BLaER1 treated with 17β-estradiol and CSF1 and Interleukin-3, amounts not matched to agents 10 nM and 100 nM (cell line): ENCODE measurements at regions not wholly inside any gene's neighbourhood (a gene's known extent, or its start where the extent isn't known, plus 50 kb on each side); places are given as distances from the start of the nearest gene placed in this dataset.

Experiments used
- H3K27ac ChIP-seq, 11 experiments: shearing (Covaris generic); formaldehyde crosslinking; 2 replicates each; pipeline ENCODE4 v1.8.1; 2022
- H3K27me3 ChIP-seq, 11 experiments: shearing (Covaris generic); formaldehyde crosslinking; 2 replicates each; pipeline ENCODE4 v1.8.1; 2022
- H3K36me3 ChIP-seq, 11 experiments: shearing (Covaris generic); formaldehyde crosslinking; 2 replicates each; pipeline ENCODE4 v1.8.1; 2022
- H3K4me1 ChIP-seq, 10 experiments: shearing (Covaris generic); formaldehyde crosslinking; 2 replicates each; pipeline ENCODE4 v1.8.1; 2022
- H3K4me2 ChIP-seq, 11 experiments: shearing (Covaris generic); formaldehyde crosslinking; 2 replicates each; pipeline ENCODE4 v1.8.1; 2022
- H3K4me3 ChIP-seq, 10 experiments: shearing (Covaris generic); formaldehyde crosslinking; 2 replicates each; pipeline ENCODE4 v1.8.1; 2022
- H3K9ac ChIP-seq, 11 experiments: shearing (Covaris generic); formaldehyde crosslinking; 2 replicates each; pipeline ENCODE4 v1.8.1; 2022
- H3K9me3 ChIP-seq, 11 experiments: shearing (Covaris generic); formaldehyde crosslinking; replicated peaks in 1 of 11; 2 replicates each; pipeline ENCODE4 v1.8.1; 2022
- H4K20me1 ChIP-seq, 11 experiments: shearing (Covaris generic); formaldehyde crosslinking; 2 replicates each; pipeline ENCODE4 v1.8.1; 2022
- Cebpa-rat ChIP-seq, 11 experiments: shearing (Covaris generic); IDR thresholded peaks; 2 replicates each; pipeline ENCODE4 v1.8.1; 2022

- Histone ChIP-seq H3K27ac (no peak overlapping the region), H3K27me3 (no peaks in the 10 kb centered on the region), H4K20me1 (no peaks in the 10 kb centered on the region), H3K9ac (no peak overlapping the region), H3K4me1 (peaks cover 0 to 9% (median 0%) of the 10 kb centered on the region in 10 experiments; a peak in 5 of 20 replicates), H3K36me3 (no peaks in the 10 kb centered on the region), H3K4me3 (no peak overlapping the region), H3K4me2 (no peak overlapping the region), H3K9me3 (no peaks in the 10 kb centered on the region)
- no peak for TF ChIP-seq Cebpa-rat (IDR thresholded peaks at IDR 0.05)
These were observed 90.1 kb downstream of the DRD1 start for GRCh38 chr5:175353926-175354325.

- Histone ChIP-seq H3K9ac (no peak overlapping the region), H3K27me3 (no peaks in the 10 kb centered on the region), H3K4me1 (peaks cover 0 to 9% (median 0%) of the 10 kb centered on the region in 10 experiments; a peak in 5 of 20 replicates), H3K4me3 (no peak overlapping the region), H3K9me3 (no peaks in the 10 kb centered on the region), H4K20me1 (no peaks in the 10 kb centered on the region), H3K27ac (no peak overlapping the region), H3K4me2 (no peak overlapping the region), H3K36me3 (no peaks in the 10 kb centered on the region)
- TF ChIP-seq Cebpa-rat (IDR thresholded peaks at IDR 0.05), result no peak
These were observed 91.9 kb downstream of the DRD1 start for GRCh38 chr5:175351897-175352590.

- H4K20me1 ChIP-seq, result no peaks in the 10 kb centered on the region
- no peaks in the 10 kb centered on the region for H3K36me3 ChIP-seq
- H3K9ac ChIP-seq, result no peak overlapping the region
- no peak overlapping the region for H3K4me3 ChIP-seq
- peaks cover 0 to 9% (median 0%) of the 10 kb centered on the region in 10 experiments; a peak in 5 of 20 replicates for H3K4me1 ChIP-seq
- no peak overlapping the region for H3K27ac ChIP-seq
- H3K27me3 ChIP-seq, result no peaks in the 10 kb centered on the region
- H3K9me3 ChIP-seq, result no peaks in the 10 kb centered on the region
- no peak overlapping the region for H3K4me2 ChIP-seq
- no peak for TF ChIP-seq Cebpa-rat (IDR thresholded peaks at IDR 0.05)
These were observed 92.9 kb downstream of the DRD1 start for GRCh38 chr5:175351126-175351525.

- no peak overlapping the region for H3K27ac ChIP-seq
These were observed 96.1 kb downstream of the DRD1 start for GRCh38 chr5:175347931-175348330.

GRCh38 chr5:175347027-175347426 is 97.0 kb downstream of the DRD1 start:
- no peaks in the 10 kb centered on the region for H4K20me1 ChIP-seq
- no peak overlapping the region for H3K4me2 ChIP-seq
- no peak overlapping the region for H3K4me3 ChIP-seq
- no peaks in the 10 kb centered on the region for H3K27me3 ChIP-seq
- H3K36me3 ChIP-seq, result no peaks in the 10 kb centered on the region
- no peak overlapping the region for H3K27ac ChIP-seq
- no peak for TF ChIP-seq Cebpa-rat (IDR thresholded peaks at IDR 0.05)
- H3K9me3 ChIP-seq, result peaks cover 0 to 8% (median 7%) of the 10 kb centered on the region in 11 experiments; a peak in 6 of 22 replicates
- H3K4me1 ChIP-seq, result 0 out of 20 replicates have a peak, but pooled peaks cover 0 to 5% (median 0%) of the 10 kb centered on the region in 10 experiments
- no peak overlapping the region for H3K9ac ChIP-seq

More at GRCh38 chr5:175347931-175348330, 96.1 kb downstream of the DRD1 start:
- no peaks in the 10 kb centered on the region for H3K36me3 ChIP-seq
- no peak overlapping the region for H3K4me2 ChIP-seq
- H4K20me1 ChIP-seq, result no peaks in the 10 kb centered on the region
- no peak overlapping the region for H3K4me3 ChIP-seq
- peaks cover 0 to 8% (median 7%) of the 10 kb centered on the region in 11 experiments; a peak in 6 of 22 replicates for H3K9me3 ChIP-seq
- H3K27me3 ChIP-seq, result no peaks in the 10 kb centered on the region
- H3K4me1 ChIP-seq, result 0 out of 20 replicates have a peak, but pooled peaks cover 0 to 5% (median 0%) of the 10 kb centered on the region in 10 experiments
- no peak for TF ChIP-seq Cebpa-rat (IDR thresholded peaks at IDR 0.05)
- no peak overlapping the region for H3K9ac ChIP-seq

GRCh38 chr5:175344331-175345195 is 99.4 kb downstream of the DRD1 start:
- no peak overlapping the region for H3K4me3 ChIP-seq
- no peaks in the 10 kb centered on the region for H3K36me3 ChIP-seq
- no peaks in the 10 kb centered on the region for H3K27me3 ChIP-seq
- 0 out of 20 replicates have a peak, but pooled peaks cover 0 to 5% (median 0%) of the 10 kb centered on the region in 10 experiments for H3K4me1 ChIP-seq
- peaks cover 0 to 8% (median 7%) of the 10 kb centered on the region in 11 experiments; a peak in 6 of 22 replicates for H3K9me3 ChIP-seq
- H3K4me2 ChIP-seq, result peak overlapping the region in 1 of 11 experiments; percentile 3; a peak in 1 of 22 replicates
- no peak for TF ChIP-seq Cebpa-rat (IDR thresholded peaks at IDR 0.05)
- no peak overlapping the region for H3K9ac ChIP-seq
- no peak overlapping the region for H3K27ac ChIP-seq
- no peaks in the 10 kb centered on the region for H4K20me1 ChIP-seq

GRCh38 chr5:175343308-175343707 is 100.7 kb downstream of the DRD1 start:
- H4K20me1 ChIP-seq, result no peaks in the 10 kb centered on the region
- peaks cover 0 to 8% (median 7%) of the 10 kb centered on the region in 11 experiments; a peak in 6 of 22 replicates for H3K9me3 ChIP-seq
- no peaks in the 10 kb centered on the region for H3K36me3 ChIP-seq
- no peak overlapping the region for H3K4me3 ChIP-seq
- no peak overlapping the region for H3K4me2 ChIP-seq
- TF ChIP-seq Cebpa-rat (IDR thresholded peaks at IDR 0.05), result no peak
- H3K27me3 ChIP-seq, result no peaks in the 10 kb centered on the region
- no peak overlapping the region for H3K27ac ChIP-seq
- H3K4me1 ChIP-seq, result 0 out of 20 replicates have a peak, but pooled peaks cover 0 to 5% (median 0%) of the 10 kb centered on the region in 10 experiments
- no peak overlapping the region for H3K9ac ChIP-seq

GRCh38 chr5:175340180-175340579 is 103.8 kb downstream of the DRD1 start:
- no peak overlapping the region for H3K4me3 ChIP-seq
- no peak for TF ChIP-seq Cebpa-rat (IDR thresholded peaks at IDR 0.05)

GRCh38 chr5:175337680-175338079 is 106.3 kb downstream of the DRD1 start:
- Histone ChIP-seq H3K36me3 (no peaks in the 10 kb centered on the region), H3K9me3 (no peaks in the 10 kb centered on the region), H3K27ac (no peak overlapping the region), H3K9ac (no peak overlapping the region), H4K20me1 (no peaks in the 10 kb centered on the region), H3K4me1 (0 out of 20 replicates have a peak, but pooled peaks cover 0 to 4% (median 0%) of the 10 kb centered on the region in 10 experiments), H3K4me2 (no peak overlapping the region), H3K27me3 (no peaks in the 10 kb centered on the region), H3K4me3 (no peak overlapping the region)
- no peak for TF ChIP-seq Cebpa-rat (IDR thresholded peaks at IDR 0.05)

More at GRCh38 chr5:175340180-175340579, 103.8 kb downstream of the DRD1 start:
- Histone ChIP-seq H3K4me1 (0 out of 20 replicates have a peak, but pooled peaks cover 0 to 5% (median 0%) of the 10 kb centered on the region in 10 experiments), H3K9ac (no peak overlapping the region), H3K27ac (no peak overlapping the region), H4K20me1 (no peaks in the 10 kb centered on the region), H3K27me3 (no peaks in the 10 kb centered on the region), H3K4me2 (no peak overlapping the region), H3K36me3 (no peaks in the 10 kb centered on the region), H3K9me3 (peaks cover 0 to 7% (median 2%) of the 10 kb centered on the region in 11 experiments; a peak in 6 of 22 replicates)
